OCI-LY3 (cell line): ENCODE measurements at regions not wholly inside any gene's neighbourhood (a gene's known extent, or its start where the extent isn't known, plus 50 kb on each side); places are given as distances from the start of the nearest gene placed in this dataset.

Experiments
- H2AFZ ChIP-seq: fragments of 200-600, 300-600 bp; shearing (Covaris generic); 2 replicates; pipeline ENCODE4 v1.6.0; 2014; ENCODE audit warnings: antibody characterized with exemption, low read depth, low read length
- H3K27ac ChIP-seq: fragments of 200-600, 300-600 bp; sonication (generic); 2 replicates; pipeline ENCODE4 v1.5.1; 2014; ENCODE audit warnings: mild to moderate bottlenecking, low read length, moderate library complexity, mixed read lengths
- H3K27me3 ChIP-seq: fragments of 200-600, 300-600 bp; sonication (generic); 2 replicates; pipeline ENCODE4 v1.6.1; 2014; ENCODE audit warnings: low read depth, low read length, mixed read lengths
- H3K36me3 ChIP-seq: fragments of 200-600, 300-600 bp; sonication (generic); replicated peaks from 2 replicates; pipeline ENCODE3; 2014; ENCODE audit warnings: low read depth, low read length, mixed read lengths
- H3K4me1 ChIP-seq: fragments of 300-600, 200-600 bp; sonication (generic); 2 replicates; pipeline ENCODE4 v1.6.1; 2014; ENCODE audit warnings: low read length, mixed read lengths
- H3K4me2 ChIP-seq: fragments of 200-600, 300-600 bp; sonication (generic); 2 replicates; pipeline ENCODE4 v1.6.1; 2014; ENCODE audit warnings: low read length, mixed read lengths
- H3K4me3 ChIP-seq: fragments of 300-600, 200-600 bp; sonication (generic); 2 replicates; pipeline ENCODE4 v1.5.1; 2014; ENCODE audit warnings: antibody characterized with exemption, mild to moderate bottlenecking, low read length, moderate library complexity
- H3K79me2 ChIP-seq: fragments of 300-600, 200-600 bp; shearing (Covaris generic); 2 replicates; pipeline ENCODE4 v1.6.1; 2014; ENCODE audit warnings: mild to moderate bottlenecking, low read length, mixed read lengths
- H3K9ac ChIP-seq: fragments of 300-600, 200-600 bp; shearing (Covaris generic); 2 replicates; pipeline ENCODE4 v1.6.0; 2014; ENCODE audit warnings: mild to moderate bottlenecking, low read length, moderate library complexity
- H3K9me3 ChIP-seq: fragments of 200-600, 300-600 bp; shearing (Covaris generic); 2 replicates; pipeline ENCODE4 v1.6.1; 2014; ENCODE audit warnings: low read length, mixed read lengths; ENCODE audit not compliant: insufficient read depth
- H4K20me1 ChIP-seq: fragments of 200-600, 300-600 bp; sonication (generic); 2 replicates; pipeline ENCODE4 v1.6.1; 2016; ENCODE audit warnings: low read length, mixed read lengths; ENCODE audit not compliant: insufficient read depth
- CTCF ChIP-seq: fragments of 200-600, 300-600 bp; sonication (generic); IDR thresholded peaks from 2 replicates; pipeline ENCODE4 v1.5.1; 2014; ENCODE audit warnings: antibody characterized with exemption, low read length, low read depth
- EZH2phosphoT487 ChIP-seq: fragments of 200-600 bp; shearing (Covaris generic); IDR thresholded peaks from 2 replicates; pipeline ENCODE4 v1.6.1; 2018; ENCODE audit warnings: antibody characterized with exemption, mixed run types, low read depth

- H3K9ac ChIP-seq, result no peak overlapping the region
- H3K9me3 ChIP-seq, result no peaks in the 10 kb centered on the region
- no peaks in the 10 kb centered on the region for H3K27me3 ChIP-seq
- no peak overlapping the region for H3K27ac ChIP-seq
- H2AFZ ChIP-seq, result no peak overlapping the region
- no peaks in the 10 kb centered on the region for H4K20me1 ChIP-seq
- H3K4me1 ChIP-seq, result no peaks in the 10 kb centered on the region
- no peaks in the 10 kb centered on the region for H3K36me3 ChIP-seq
- no peak overlapping the region for H3K4me3 ChIP-seq
- no peak for TF ChIP-seq EZH2phosphoT487
- H3K79me2 ChIP-seq, result no peaks in the 10 kb centered on the region
- no peak overlapping the region for H3K4me2 ChIP-seq
Measured at GRCh38 chr10:80787952-80788351, 250.2 kb downstream of the SH2D4B start.

GRCh38 chr10:80794994-80795393, 257.3 kb downstream of the SH2D4B start:
- H3K4me3 ChIP-seq, result no peak overlapping the region
- H3K79me2 ChIP-seq, result no peaks in the 10 kb centered on the region
- no peaks in the 10 kb centered on the region for H3K4me1 ChIP-seq
- no peak overlapping the region for H3K27ac ChIP-seq
- no peak overlapping the region for H3K4me2 ChIP-seq
- no peaks in the 10 kb centered on the region for H4K20me1 ChIP-seq
- TF ChIP-seq CTCF, result no peak
- TF ChIP-seq EZH2phosphoT487, result no peak
- no peaks in the 10 kb centered on the region for H3K9me3 ChIP-seq
- no peak overlapping the region for H3K9ac ChIP-seq
- no peak overlapping the region for H2AFZ ChIP-seq
- H3K36me3 ChIP-seq, result no peaks in the 10 kb centered on the region
- H3K27me3 ChIP-seq, result no peaks in the 10 kb centered on the region

GRCh38 chr10:80805343-80806020, 267.8 kb downstream of the SH2D4B start:
- H3K27ac ChIP-seq, result no peak overlapping the region
- no peaks in the 10 kb centered on the region for H3K79me2 ChIP-seq
- no peaks in the 10 kb centered on the region for H3K9me3 ChIP-seq
- no peak overlapping the region for H3K4me2 ChIP-seq
- H3K4me3 ChIP-seq, result no peak overlapping the region
- no peaks in the 10 kb centered on the region for H3K27me3 ChIP-seq
- no peaks in the 10 kb centered on the region for H4K20me1 ChIP-seq
- H3K36me3 ChIP-seq, result no peaks in the 10 kb centered on the region
- no peak overlapping the region for H2AFZ ChIP-seq
- no peak overlapping the region for H3K9ac ChIP-seq
- TF ChIP-seq EZH2phosphoT487 (no peak), CTCF (no peak)
- H3K4me1 ChIP-seq, result no peaks in the 10 kb centered on the region

- H3K27me3 ChIP-seq, result no peaks in the 10 kb centered on the region
- no peaks in the 10 kb centered on the region for H3K4me1 ChIP-seq
- H4K20me1 ChIP-seq, result no peaks in the 10 kb centered on the region
- no peaks in the 10 kb centered on the region for H3K79me2 ChIP-seq
- no peaks in the 10 kb centered on the region for H3K9me3 ChIP-seq
- no peak overlapping the region for H3K4me3 ChIP-seq
- H3K36me3 ChIP-seq, result no peaks in the 10 kb centered on the region
- H3K9ac ChIP-seq, result no peak overlapping the region
- no peak overlapping the region for H3K27ac ChIP-seq
- no peak for TF ChIP-seq EZH2phosphoT487
- no peak for TF ChIP-seq CTCF
- H2AFZ ChIP-seq, result no peak overlapping the region
- no peak overlapping the region for H3K4me2 ChIP-seq
Measured at GRCh38 chr10:80814147-80814652, 276.5 kb downstream of the SH2D4B start.
